Stromal cell of bone marrow (primary cell): ENCODE measurements at regions not wholly inside any gene's neighbourhood (a gene's known extent, or its start where the extent isn't known, plus 50 kb on each side); places are given as distances from the start of the nearest gene placed in this dataset.
"Not testable (repeated sequence)": the region's sequence is repeated elsewhere in the genome, so short reads cannot be mapped to it uniquely, and the experiment has no call there.

Source experiments
- DNase-seq: peaks from one replicate; pipeline ENCODE4 v3.0.0-alpha.2; 2012; ENCODE audit warnings: low read depth

- DNase-seq = no peak
These were observed 96.7 kb upstream of the GADD45A start for GRCh38 chr1:67588178-67588855.

- no peak for DNase-seq
These were observed 95.3 kb upstream of the GADD45A start for GRCh38 chr1:67589519-67590233.

- DNase-seq = no peak
These were observed 94.7 kb upstream of the GADD45A start for GRCh38 chr1:67590329-67590728.

GRCh38 chr1:67594764-67595163 is 90.2 kb upstream of the GADD45A start:
- DNase-seq = no peak

GRCh38 chr1:67596674-67597073 is 88.3 kb upstream of the GADD45A start:
- no peak for DNase-seq

GRCh38 chr1:67597336-67597735 is 87.7 kb upstream of the GADD45A start:
- DNase-seq = no peak

- DNase-seq = no peak
These were observed 85.9 kb upstream of the GADD45A start for GRCh38 chr1:67599085-67599484.

- DNase-seq = no peak
These were observed 83.5 kb upstream of the GADD45A start for GRCh38 chr1:67601539-67601938.

- DNase-seq = no peak
These were observed 83.0 kb upstream of the GADD45A start for GRCh38 chr1:67601955-67602354.

GRCh38 chr1:67604778-67605177 is 80.2 kb upstream of the GADD45A start:
- DNase-seq = no peak

GRCh38 chr1:67605209-67605780 is 79.7 kb upstream of the GADD45A start:
- no peak for DNase-seq

- DNase-seq = no peak
These were observed 77.7 kb upstream of the GADD45A start for GRCh38 chr1:67607286-67607685.

GRCh38 chr1:67607699-67608098 is 77.3 kb upstream of the GADD45A start:
- DNase-seq = no peak

GRCh38 chr1:67608661-67609576 is 76.1 kb upstream of the GADD45A start:
- DNase-seq = no peak

- DNase-seq = no peak
These were observed 75.2 kb upstream of the GADD45A start for GRCh38 chr1:67609577-67610341.

GRCh38 chr1:67610450-67610849 is 74.6 kb upstream of the GADD45A start:
- no peak for DNase-seq

- no peak for DNase-seq
These were observed 73.2 kb upstream of the GADD45A start for GRCh38 chr1:67611846-67612245.

- no peak for DNase-seq
These were observed 72.2 kb upstream of the GADD45A start for GRCh38 chr1:67612788-67613241.

- not testable (repeated sequence) for DNase-seq
These were observed 71.5 kb upstream of the GADD45A start for GRCh38 chr1:67613479-67613878.

- DNase-seq = no peak
These were observed 70.5 kb upstream of the GADD45A start for GRCh38 chr1:67614511-67614934.

GRCh38 chr1:67615886-67616285 is 69.1 kb upstream of the GADD45A start:
- no peak for DNase-seq
